CD4-positive, CD25-positive, alpha-beta regulatory T cell (primary cell): ENCODE measurements at regions not wholly inside any gene's neighbourhood (a gene's known extent, or its start where the extent isn't known, plus 50 kb on each side); places are given as distances from the start of the nearest gene placed in this dataset.

Source experiments
- ATAC-seq, 2 donors: fragments of 150-1000 bp; cut with Tn5 transposase; one replicate each; pipeline ENCODE4 v1.10.0; 2021; ENCODE audit warnings: low read depth in 2 of 2, moderate number of reproducible peaks in 2 of 2, moderate library complexity in 1 of 2
- DNase-seq, 3 donors: peaks; one replicate each; pipeline versions ENCODE4 v3.0.0 to v3.0.0-alpha.2; 2012 to 2022; ENCODE audit warnings: mixed read lengths in 1 of 3
- H3K27ac ChIP-seq: one replicate; pipeline ENCODE4 v1.7.0; 2013; ENCODE audit warnings: mild to moderate bottlenecking, low read length; ENCODE audit not compliant: insufficient read depth, poor library complexity, severe bottlenecking
- H3K27me3 ChIP-seq: one replicate; pipeline ENCODE4 v1.7.0; 2013; ENCODE audit warnings: low read length; ENCODE audit not compliant: control insufficient read depth, insufficient read depth
- H3K36me3 ChIP-seq: one replicate; pipeline ENCODE4 v1.7.0; 2013; ENCODE audit warnings: mild to moderate bottlenecking, low read length, moderate library complexity; ENCODE audit not compliant: control insufficient read depth, insufficient read depth
- H3K4me1 ChIP-seq: 2 replicates; pipeline ENCODE4 v1.7.0; 2013; ENCODE audit warnings: mild to moderate bottlenecking, low read length; ENCODE audit not compliant: insufficient read depth, control insufficient read depth, poor library complexity, severe bottlenecking
- H3K4me3 ChIP-seq: one replicate; pipeline ENCODE4 v1.7.0; 2013; ENCODE audit warnings: low read depth, mild to moderate bottlenecking, low read length, moderate library complexity
- H3K9me3 ChIP-seq, 2 experiments: 1 replicate in 1 of 2; 2 replicates in 1 of 2; pipeline ENCODE4 v1.7.0; 2013; ENCODE audit warnings: low read length in 2 of 2, mild to moderate bottlenecking in 1 of 2, moderate library complexity in 1 of 2; ENCODE audit not compliant: control insufficient read depth in 2 of 2
- H3K27ac Mint-ChIP-seq, 3 donors: one replicate each; pipeline ENCODE4 v1.8.0; 2020 to 2022; ENCODE audit warnings: mild to moderate bottlenecking in 3 of 3, mixed read lengths in 3 of 3, moderate library complexity in 2 of 3
- H3K27me3 Mint-ChIP-seq: one replicate; pipeline ENCODE4 v1.8.0; 2022; ENCODE audit warnings: mild to moderate bottlenecking, mixed read lengths
- H3K36me3 Mint-ChIP-seq: one replicate; pipeline ENCODE4 v1.8.0; 2020; ENCODE audit warnings: mixed read lengths
- H3K4me1 Mint-ChIP-seq, 4 donors: one replicate each; pipeline ENCODE4 v1.8.0; 2020 to 2022; ENCODE audit warnings: mixed read lengths in 4 of 4, mild to moderate bottlenecking in 1 of 4
- H3K4me3 Mint-ChIP-seq, 4 donors: one replicate each; pipeline ENCODE4 v1.8.0; 2020 to 2022; ENCODE audit warnings: mild to moderate bottlenecking in 4 of 4, mixed read lengths in 4 of 4, moderate library complexity in 3 of 4
- H3K9me3 Mint-ChIP-seq, 7 donors: one replicate each; pipeline ENCODE4 v1.8.0; 2020 to 2022; ENCODE audit warnings: mixed read lengths in 7 of 7, mild to moderate bottlenecking in 3 of 7, moderate library complexity in 2 of 7

- Mint-ChIP-seq H3K27ac (no peak overlapping the region), H3K36me3 (no peaks in the 10 kb centered on the region), H3K4me1 (no peaks in the 10 kb centered on the region), H3K9me3 (peaks cover 0 to 2% (median 0%) of the 10 kb centered on the region in 7 donors), H3K4me3 (no peak overlapping the region), H3K27me3 (peaks cover 5% of the 10 kb centered on the region)
- H3K27me3 ChIP-seq, result no peaks in the 10 kb centered on the region
- no peak overlapping the region for H3K4me3 ChIP-seq
- no peaks in the 10 kb centered on the region for H3K4me1 ChIP-seq
- no peaks in the 10 kb centered on the region for H3K9me3 ChIP-seq
- H3K27ac ChIP-seq, result no peak overlapping the region
- DNase-seq, result no peak
- no peaks in the 10 kb centered on the region for H3K36me3 ChIP-seq
- ATAC-seq, result no peak
These were observed 98.1 kb upstream of the PJA1 start for GRCh38 chrX:69263251-69263820.

- no peak overlapping the region for H3K27ac Mint-ChIP-seq
- no peaks in the 10 kb centered on the region for H3K27me3 ChIP-seq
These were observed 97.0 kb upstream of the PJA1 start for GRCh38 chrX:69262036-69262936.

GRCh38 chrX:69260169-69260568, 94.9 kb upstream of the PJA1 start:
- no peaks in the 10 kb centered on the region for H3K4me1 ChIP-seq
- Mint-ChIP-seq H3K36me3 (no peaks in the 10 kb centered on the region), H3K4me3 (no peak overlapping the region), H3K9me3 (peaks cover 0 to 1% (median 0%) of the 10 kb centered on the region in 7 donors), H3K4me1 (no peaks in the 10 kb centered on the region), H3K27ac (no peak overlapping the region), H3K27me3 (peaks cover 5% of the 10 kb centered on the region)
- no peak overlapping the region for H3K4me3 ChIP-seq
- H3K36me3 ChIP-seq, result no peaks in the 10 kb centered on the region
- H3K27ac ChIP-seq, result no peak overlapping the region
- DNase-seq, result no peak
- H3K9me3 ChIP-seq, result no peaks in the 10 kb centered on the region
- H3K27me3 ChIP-seq, result no peaks in the 10 kb centered on the region
- no peak for ATAC-seq

More at GRCh38 chrX:69262036-69262936, 97.0 kb upstream of the PJA1 start:
- ATAC-seq (no peak), DNase-seq (no peak)
- Histone ChIP-seq H3K36me3 (no peaks in the 10 kb centered on the region), H3K27ac (no peak overlapping the region), H3K4me3 (no peak overlapping the region), H3K4me1 (no peaks in the 10 kb centered on the region), H3K9me3 (no peaks in the 10 kb centered on the region)
- H3K4me1 Mint-ChIP-seq, result no peaks in the 10 kb centered on the region
- H3K36me3 Mint-ChIP-seq, result no peaks in the 10 kb centered on the region
- no peak overlapping the region for H3K4me3 Mint-ChIP-seq
- peaks cover 5% of the 10 kb centered on the region for H3K27me3 Mint-ChIP-seq
- peaks cover 0 to 2% (median 0%) of the 10 kb centered on the region in 7 donors for H3K9me3 Mint-ChIP-seq

- no peaks in the 10 kb centered on the region for H3K4me1 ChIP-seq
- Mint-ChIP-seq H3K9me3 (peaks cover 0 to 2% (median 0%) of the 10 kb centered on the region in 7 donors), H3K27me3 (peaks cover 5% of the 10 kb centered on the region), H3K27ac (no peak overlapping the region), H3K4me1 (no peaks in the 10 kb centered on the region), H3K4me3 (no peak overlapping the region), H3K36me3 (no peaks in the 10 kb centered on the region)
- no peaks in the 10 kb centered on the region for H3K9me3 ChIP-seq
- DNase-seq (no peak), ATAC-seq (no peak)
- no peaks in the 10 kb centered on the region for H3K27me3 ChIP-seq
- no peaks in the 10 kb centered on the region for H3K36me3 ChIP-seq
- no peak overlapping the region for H3K27ac ChIP-seq
- no peak overlapping the region for H3K4me3 ChIP-seq
These were observed 93.6 kb upstream of the PJA1 start for GRCh38 chrX:69258893-69259292.

GRCh38 chrX:69257499-69258127, 92.4 kb upstream of the PJA1 start:
- Mint-ChIP-seq H3K27ac (no peak overlapping the region), H3K4me1 (no peaks in the 10 kb centered on the region), H3K27me3 (peaks cover 5% of the 10 kb centered on the region), H3K9me3 (peaks cover 0 to 2% (median 0%) of the 10 kb centered on the region in 7 donors), H3K4me3 (no peak overlapping the region), H3K36me3 (no peaks in the 10 kb centered on the region)
- Histone ChIP-seq H3K4me3 (no peak overlapping the region), H3K36me3 (no peaks in the 10 kb centered on the region), H3K4me1 (no peaks in the 10 kb centered on the region), H3K27me3 (no peaks in the 10 kb centered on the region), H3K27ac (no peak overlapping the region), H3K9me3 (no peaks in the 10 kb centered on the region)
- no peak for DNase-seq
- no peak for ATAC-seq

GRCh38 chrX:69256291-69256565, 91.0 kb upstream of the PJA1 start:
- H3K36me3 Mint-ChIP-seq, result no peaks in the 10 kb centered on the region
- Histone ChIP-seq H3K4me3 (no peak overlapping the region), H3K27me3 (no peaks in the 10 kb centered on the region), H3K27ac (no peak overlapping the region), H3K36me3 (no peaks in the 10 kb centered on the region), H3K4me1 (no peaks in the 10 kb centered on the region), H3K9me3 (no peaks in the 10 kb centered on the region)
- no peak overlapping the region for H3K4me3 Mint-ChIP-seq
- no peak overlapping the region for H3K27ac Mint-ChIP-seq
- no peaks in the 10 kb centered on the region for H3K4me1 Mint-ChIP-seq
- DNase-seq, result no peak
- ATAC-seq, result no peak
- H3K9me3 Mint-ChIP-seq, result peaks cover 0 to 2% (median 0%) of the 10 kb centered on the region in 7 donors
- peaks cover 5% of the 10 kb centered on the region for H3K27me3 Mint-ChIP-seq

- Mint-ChIP-seq H3K9me3 (peaks cover 0 to 2% (median 0%) of the 10 kb centered on the region in 7 donors), H3K27ac (no peak overlapping the region), H3K4me3 (no peak overlapping the region), H3K4me1 (no peaks in the 10 kb centered on the region), H3K27me3 (peaks cover 5% of the 10 kb centered on the region), H3K36me3 (no peaks in the 10 kb centered on the region)
- DNase-seq (no peak), ATAC-seq (no peak)
- H3K9me3 ChIP-seq, result no peaks in the 10 kb centered on the region
- H3K36me3 ChIP-seq, result no peaks in the 10 kb centered on the region
- no peaks in the 10 kb centered on the region for H3K27me3 ChIP-seq
- H3K4me3 ChIP-seq, result no peak overlapping the region
- no peak overlapping the region for H3K27ac ChIP-seq
- H3K4me1 ChIP-seq, result no peaks in the 10 kb centered on the region
These were observed 90.4 kb upstream of the PJA1 start for GRCh38 chrX:69255441-69256290.
